ENCODE measurements at regions not wholly inside any gene's neighbourhood (a gene's known extent, or its start where the extent isn't known, plus 50 kb on each side); places are given as distances from the start of the nearest gene placed in this dataset.
"Not testable (repeated sequence)": the region's sequence is repeated elsewhere in the genome, so short reads cannot be mapped to it uniquely, and the experiment has no call there.

GRCh38 chr20:55646851-55647250 is 358.5 kb downstream of the CBLN4 start:
- no peak for DNase-seq
- in situ Hi-C loops (cut with HindIII; ENCODE audit: low pct_ligation_motif_present, low pct_unique_long_range_greater_than_20kb, low sequenced_read_pairs) = no loop called here

GRCh38 chr20:55641497-55641896 is 363.8 kb downstream of the CBLN4 start:
- DNase-seq = no peak
- in situ Hi-C loops (cut with HindIII; ENCODE audit: low pct_ligation_motif_present, low pct_unique_long_range_greater_than_20kb, low sequenced_read_pairs) = no loop called here

GRCh38 chr20:55635870-55636269 is 369.4 kb downstream of the CBLN4 start:
- in situ Hi-C loops (cut with HindIII; ENCODE audit: low pct_ligation_motif_present, low pct_unique_long_range_greater_than_20kb, low sequenced_read_pairs) = no loop called here

GRCh38 chr20:55632592-55632991 is 372.7 kb downstream of the CBLN4 start:
- in situ Hi-C loops (cut with HindIII; ENCODE audit: low pct_ligation_motif_present, low pct_unique_long_range_greater_than_20kb, low sequenced_read_pairs) = no loop called here
- DNase-seq = no peak

More at GRCh38 chr20:55635870-55636269, 369.4 kb downstream of the CBLN4 start:
- no peak for DNase-seq

- in situ Hi-C loops (cut with HindIII; ENCODE audit: low pct_ligation_motif_present, low pct_unique_long_range_greater_than_20kb, low sequenced_read_pairs); DNase-seq: not testable (repeated sequence)
Observed at GRCh38 chr20:55629143-55629542, 376.2 kb downstream of the CBLN4 start.

- in situ Hi-C loops (cut with HindIII; ENCODE audit: low pct_ligation_motif_present, low pct_unique_long_range_greater_than_20kb, low sequenced_read_pairs) = no loop called here
- no peak for DNase-seq
Observed at GRCh38 chr20:55626716-55627115, 378.6 kb downstream of the CBLN4 start.

GRCh38 chr20:55616367-55616766 is 389.0 kb downstream of the CBLN4 start:
- no peak for DNase-seq
- in situ Hi-C loops (cut with HindIII; ENCODE audit: low pct_ligation_motif_present, low pct_unique_long_range_greater_than_20kb, low sequenced_read_pairs) = no loop called here

GRCh38 chr20:55615818-55616217 is 389.5 kb downstream of the CBLN4 start:
- DNase-seq = no peak
- in situ Hi-C loops (cut with HindIII; ENCODE audit: low pct_ligation_motif_present, low pct_unique_long_range_greater_than_20kb, low sequenced_read_pairs) = no loop called here

- in situ Hi-C loops (cut with HindIII; ENCODE audit: low pct_ligation_motif_present, low pct_unique_long_range_greater_than_20kb, low sequenced_read_pairs) = no loop called here
- no peak for DNase-seq
Observed at GRCh38 chr20:55614220-55614757, 391.0 kb downstream of the CBLN4 start.

GRCh38 chr20:55610756-55611155 is 394.6 kb downstream of the CBLN4 start:
- in situ Hi-C loops (cut with HindIII; ENCODE audit: low pct_ligation_motif_present, low pct_unique_long_range_greater_than_20kb, low sequenced_read_pairs) = no loop called here
- DNase-seq = no peak

GRCh38 chr20:55605594-55605993 is 399.7 kb downstream of the CBLN4 start:
- DNase-seq = no peak
- in situ Hi-C loops (cut with HindIII; ENCODE audit: low pct_ligation_motif_present, low pct_unique_long_range_greater_than_20kb, low sequenced_read_pairs) = no loop called here

GRCh38 chr20:55597526-55597925 is 407.8 kb downstream of the CBLN4 start:
- in situ Hi-C loops (cut with HindIII; ENCODE audit: low pct_ligation_motif_present, low pct_unique_long_range_greater_than_20kb, low sequenced_read_pairs) = no loop called here
- no peak for DNase-seq

GRCh38 chr20:55596431-55596830 is 408.9 kb downstream of the CBLN4 start:
- in situ Hi-C loops (cut with HindIII; ENCODE audit: low pct_ligation_motif_present, low pct_unique_long_range_greater_than_20kb, low sequenced_read_pairs) = no loop called here

GRCh38 chr20:55592866-55593265 is 412.5 kb downstream of the CBLN4 start:
- in situ Hi-C loops (cut with HindIII; ENCODE audit: low pct_ligation_motif_present, low pct_unique_long_range_greater_than_20kb, low sequenced_read_pairs) = no loop called here
- no peak for DNase-seq

More at GRCh38 chr20:55596431-55596830, 408.9 kb downstream of the CBLN4 start:
- no peak for DNase-seq

GRCh38 chr20:55586610-55587009 is 418.7 kb downstream of the CBLN4 start:
- no peak for DNase-seq
- in situ Hi-C loops (cut with HindIII; ENCODE audit: low pct_ligation_motif_present, low pct_unique_long_range_greater_than_20kb, low sequenced_read_pairs) = no loop called here

GRCh38 chr20:55584964-55585363 is 420.4 kb downstream of the CBLN4 start:
- in situ Hi-C loops (cut with HindIII; ENCODE audit: low pct_ligation_motif_present, low pct_unique_long_range_greater_than_20kb, low sequenced_read_pairs) = no loop called here
- DNase-seq = no peak

GRCh38 chr20:55584307-55584706 is 421.0 kb downstream of the CBLN4 start:
- in situ Hi-C loops (cut with HindIII; ENCODE audit: low pct_ligation_motif_present, low pct_unique_long_range_greater_than_20kb, low sequenced_read_pairs) = no loop called here

GRCh38 chr20:55583036-55583435 is 422.3 kb downstream of the CBLN4 start:
- no peak for DNase-seq
- in situ Hi-C loops (cut with HindIII; ENCODE audit: low pct_ligation_motif_present, low pct_unique_long_range_greater_than_20kb, low sequenced_read_pairs) = no loop called here

More at GRCh38 chr20:55584307-55584706, 421.0 kb downstream of the CBLN4 start:
- no peak for DNase-seq

- in situ Hi-C loops (cut with HindIII; ENCODE audit: low pct_ligation_motif_present, low pct_unique_long_range_greater_than_20kb, low sequenced_read_pairs) = no loop called here
- DNase-seq = no peak
Observed at GRCh38 chr20:55582498-55582897, 422.8 kb downstream of the CBLN4 start.

- in situ Hi-C loops (cut with HindIII; ENCODE audit: low pct_ligation_motif_present, low pct_unique_long_range_greater_than_20kb, low sequenced_read_pairs) = no loop called here
- DNase-seq = no peak
Observed at GRCh38 chr20:55581519-55581918, 423.8 kb downstream of the CBLN4 start.

GRCh38 chr20:55580475-55580874 is 424.8 kb downstream of the CBLN4 start:
- in situ Hi-C loops (cut with HindIII; ENCODE audit: low pct_ligation_motif_present, low pct_unique_long_range_greater_than_20kb, low sequenced_read_pairs) = no loop called here
- DNase-seq = no peak

Data from ACHN (cell line).